Myocyte (in vitro differentiated cells): ENCODE measurements at regions not wholly inside any gene's neighbourhood (a gene's known extent, or its start where the extent isn't known, plus 50 kb on each side); places are given as distances from the start of the nearest gene placed in this dataset.
"Not testable (repeated sequence)": the region's sequence is repeated elsewhere in the genome, so short reads cannot be mapped to it uniquely, and the experiment has no call there.

Experiments
- DNase-seq: peaks from one replicate; pipeline ENCODE4 v3.0.0-alpha.2; 2012; ENCODE audit warnings: low read depth

GRCh38 chr18:73688851-73689711, 458.6 kb downstream of the FBXO15 start:
- DNase-seq = no peak

DNA sequence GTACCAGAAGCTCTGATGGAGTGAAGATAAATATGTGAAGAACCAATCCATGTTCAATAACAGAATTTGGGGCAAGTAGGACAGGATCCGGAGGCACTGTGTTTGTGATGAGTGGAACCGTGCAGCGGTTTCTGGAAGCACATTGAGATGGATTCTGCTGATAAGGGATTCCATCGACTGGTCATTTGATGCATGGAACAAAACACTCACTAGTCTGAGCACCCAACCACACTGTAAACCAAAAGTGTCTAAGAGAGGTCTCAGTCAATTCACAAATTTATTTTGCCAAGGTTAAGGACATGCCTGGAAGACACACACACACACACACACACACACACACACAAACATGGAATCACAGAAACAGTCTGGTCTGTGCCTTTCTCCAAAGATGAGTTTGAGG, 459.5 kb downstream of the FBXO15 start:
- no peak for DNase-seq

- DNase-seq = no peak
Measured at GRCh38 chr18:73684647-73685046, 463.0 kb downstream of the FBXO15 start.

GRCh38 chr18:73683409-73684238, 464.0 kb downstream of the FBXO15 start:
- no peak for DNase-seq

GRCh38 chr18:73681912-73682311, 465.7 kb downstream of the FBXO15 start:
- DNase-seq = no peak

- no peak for DNase-seq
Measured at GRCh38 chr18:73681398-73681797, 466.2 kb downstream of the FBXO15 start.

GRCh38 chr18:73679941-73680712, 467.5 kb downstream of the FBXO15 start:
- no peak for DNase-seq

DNA sequence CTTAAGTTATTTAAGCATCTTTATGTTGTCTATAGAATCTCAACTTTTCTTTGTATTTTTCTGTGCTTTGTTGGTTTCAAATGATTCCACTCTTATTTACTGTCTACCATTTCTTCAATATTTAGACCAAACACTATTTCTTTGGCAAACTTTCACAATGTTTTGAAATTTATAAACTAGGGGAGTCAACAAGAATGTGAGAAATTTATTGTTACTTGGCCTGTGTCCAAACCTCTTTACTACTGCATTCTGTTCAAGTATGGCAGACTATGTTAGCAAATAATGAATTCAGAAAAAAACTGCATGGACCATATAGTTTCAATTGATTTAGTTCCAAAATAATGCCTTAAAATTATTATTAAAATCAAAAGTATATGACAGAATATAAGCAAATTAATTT, 470.2 kb downstream of the FBXO15 start:
- DNase-seq = no peak

DNA sequence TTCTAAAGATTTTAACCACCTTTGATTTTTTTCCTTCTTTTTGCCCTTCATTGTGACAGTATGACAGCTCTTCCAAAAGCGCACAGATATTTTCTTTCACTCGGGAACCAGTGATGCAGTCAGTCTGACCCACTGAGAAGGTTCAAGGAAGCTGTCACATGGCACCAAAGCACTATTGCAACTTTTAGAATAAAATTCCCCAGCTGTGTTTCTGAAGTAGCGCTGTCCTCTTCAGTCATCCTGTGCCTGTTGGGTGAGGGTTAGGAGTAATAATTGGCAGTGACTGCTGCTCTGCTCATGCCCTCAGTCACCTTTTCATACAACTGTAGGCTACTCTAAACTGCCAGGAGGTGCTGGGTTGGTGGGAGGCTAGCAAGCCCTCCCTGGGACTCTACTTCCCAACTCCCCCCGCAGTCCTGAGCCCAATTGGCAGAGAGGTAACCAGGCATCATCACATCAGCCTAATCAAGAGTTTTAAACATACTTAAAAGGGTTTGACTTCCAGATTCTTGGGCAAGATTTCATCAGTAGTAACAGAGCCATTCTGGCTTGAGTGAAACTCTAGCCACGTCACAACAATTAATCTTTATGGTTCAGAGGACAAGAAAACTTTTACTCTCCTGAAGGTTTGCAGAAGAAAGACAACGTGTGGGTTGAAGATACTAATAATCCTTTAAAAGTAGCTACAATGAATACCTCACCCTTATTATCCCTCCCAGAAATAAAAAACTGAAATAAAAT, 473.3 kb downstream of the FBXO15 start:
- DNase-seq = no peak

GRCh38 chr18:73671480-73671879, 476.2 kb downstream of the FBXO15 start:
- not testable (repeated sequence) for DNase-seq

DNA sequence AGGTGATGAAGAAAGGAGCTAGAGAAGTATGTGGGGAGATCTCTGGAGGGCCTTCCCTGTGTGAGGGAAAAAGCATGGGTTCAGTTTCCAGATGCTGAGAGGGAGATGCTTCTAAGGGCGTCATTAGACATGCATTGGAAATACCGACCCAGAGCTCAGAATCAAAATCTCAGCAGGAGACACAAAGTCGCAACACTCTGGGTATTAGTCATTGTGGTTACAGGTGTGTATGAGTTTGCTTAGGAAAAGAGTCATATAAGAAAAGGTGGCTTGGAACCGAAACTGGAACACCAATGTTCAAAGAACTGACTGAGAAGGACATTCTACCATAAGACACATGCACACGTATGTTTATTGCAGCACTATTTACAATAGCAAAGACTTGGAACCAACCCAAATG, 477.1 kb downstream of the FBXO15 start:
- DNase-seq = no peak

- DNase-seq = no peak
Measured at GRCh38 chr18:73670039-73670438, 477.6 kb downstream of the FBXO15 start.

DNA sequence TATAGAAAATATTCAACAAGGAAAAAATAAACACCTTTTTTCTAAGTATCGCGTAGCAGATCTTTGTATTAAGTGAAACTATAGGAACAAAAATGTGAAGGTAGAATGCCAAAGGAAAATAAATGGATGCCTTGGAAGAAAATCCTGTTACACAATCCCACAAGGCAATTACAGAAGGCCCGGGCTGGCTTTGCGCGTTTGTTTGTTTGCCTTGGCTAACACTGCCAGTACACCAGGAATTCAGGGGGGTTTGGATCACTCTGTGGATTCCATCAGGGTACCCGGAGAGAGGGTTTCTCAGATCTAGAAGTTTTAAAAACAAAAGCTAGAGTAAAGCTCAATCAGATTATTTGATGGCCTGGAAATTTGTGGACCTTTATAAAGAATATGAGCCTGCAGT, 478.3 kb downstream of the FBXO15 start:
- DNase-seq = no peak

GRCh38 chr18:73668051-73668450, 479.6 kb downstream of the FBXO15 start:
- no peak for DNase-seq

DNA sequence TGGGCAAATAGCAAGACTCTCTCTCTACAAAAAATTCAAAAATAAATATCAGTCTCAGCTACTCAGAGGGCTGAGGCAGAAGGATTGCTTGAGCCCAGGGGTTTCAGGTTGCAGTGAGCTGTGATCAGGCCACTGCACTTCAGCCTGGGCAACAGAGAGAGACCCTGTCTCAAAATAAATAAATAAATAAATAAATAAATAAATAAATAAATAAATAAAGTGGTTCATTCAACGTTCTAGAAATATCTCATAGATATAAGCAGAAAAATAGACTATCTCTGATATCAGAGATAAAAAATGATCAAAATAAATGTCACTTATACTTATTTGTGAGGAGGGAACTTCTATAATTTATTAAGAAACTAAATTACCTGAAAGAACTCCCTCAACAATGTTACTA, 480.9 kb downstream of the FBXO15 start:
- DNase-seq = no peak

- no peak for DNase-seq
Measured at GRCh38 chr18:73664896-73665295, 482.7 kb downstream of the FBXO15 start.

- no peak for DNase-seq
Measured at GRCh38 chr18:73663581-73663980, 484.1 kb downstream of the FBXO15 start.

DNA sequence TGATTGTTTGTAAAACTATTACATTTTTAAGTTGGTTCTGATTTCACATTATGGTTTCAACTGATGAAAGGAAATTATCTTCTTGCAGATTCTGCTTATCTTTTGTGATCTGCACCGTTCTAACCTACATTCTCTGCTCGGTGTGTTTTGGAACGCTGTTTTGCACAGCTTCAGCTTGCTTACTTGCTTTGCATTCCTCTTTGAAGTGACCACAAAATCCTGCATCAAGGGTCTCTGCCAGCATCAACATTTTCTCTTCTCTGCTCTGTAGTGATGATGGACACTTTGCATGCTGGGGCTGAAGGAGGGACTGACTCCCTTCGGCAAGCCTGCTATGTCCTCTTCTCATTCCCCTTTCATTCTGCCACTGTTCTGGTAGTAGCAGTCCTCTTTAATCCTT, 485.2 kb downstream of the FBXO15 start:
- no peak for DNase-seq

DNA sequence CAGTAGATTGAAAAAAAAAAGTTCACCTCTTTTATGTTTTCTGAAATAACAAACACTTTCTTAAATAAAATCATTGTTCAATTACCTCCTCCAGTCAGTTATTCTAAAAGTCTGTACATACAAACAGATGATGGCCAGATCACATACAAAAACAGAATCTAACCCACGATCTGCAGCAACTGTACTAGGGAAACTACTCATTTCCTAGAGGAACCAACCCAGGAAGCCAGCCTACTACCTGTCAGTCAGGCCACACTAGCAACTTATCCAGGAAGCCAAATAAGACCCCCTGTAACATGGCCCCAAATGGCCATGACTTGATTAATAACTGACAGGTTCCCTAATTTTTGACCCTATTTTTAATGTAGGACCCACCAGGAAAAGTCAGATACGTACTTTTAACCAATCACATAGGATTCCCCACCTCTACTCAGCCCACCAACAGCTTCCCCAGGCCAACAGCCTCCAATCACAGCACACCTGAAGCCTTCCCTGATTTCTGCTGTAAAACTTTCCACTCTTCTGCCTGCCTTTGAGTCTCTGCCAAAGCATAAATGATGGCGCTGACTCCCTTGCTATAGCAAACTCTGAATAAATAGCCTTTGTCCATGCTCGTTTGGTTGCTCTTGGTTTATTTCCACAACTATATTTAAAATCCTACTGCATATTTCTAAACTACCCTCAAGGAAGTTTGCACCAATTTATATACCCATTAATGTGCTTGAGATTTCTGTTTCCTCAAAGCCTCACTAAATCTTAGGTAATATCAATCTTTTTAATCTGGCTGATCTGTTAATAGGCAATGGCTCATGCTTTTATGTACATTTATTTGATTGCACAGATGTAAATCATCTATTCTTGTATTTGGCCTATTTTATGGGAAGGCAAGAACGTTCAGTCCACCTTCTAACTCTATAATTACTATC, 486.4 kb downstream of the FBXO15 start:
- DNase-seq = no peak

DNA sequence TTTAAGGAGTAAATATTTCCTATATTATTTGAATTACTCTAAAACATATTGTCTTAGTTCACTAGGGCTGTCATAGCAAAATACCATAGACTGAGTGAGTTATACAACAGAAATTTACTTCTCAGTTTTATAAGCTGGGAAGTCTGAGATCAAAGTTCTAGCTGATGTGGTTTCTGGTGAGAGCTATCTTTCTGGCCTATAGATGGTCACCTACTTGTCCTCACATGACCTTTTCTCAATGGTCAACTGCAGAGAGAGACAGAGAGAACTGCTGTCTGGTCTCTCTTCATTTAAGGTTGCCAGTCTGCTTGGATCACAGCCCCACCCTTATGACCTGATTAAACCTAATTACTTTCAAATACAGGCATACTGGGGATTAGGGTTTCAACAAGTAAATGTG, 490.9 kb downstream of the FBXO15 start:
- no peak for DNase-seq
